DOHH2 (cell line): ENCODE measurements at regions not wholly inside any gene's neighbourhood (a gene's known extent, or its start where the extent isn't known, plus 50 kb on each side); places are given as distances from the start of the nearest gene placed in this dataset.

Source experiments
- H3F3A ChIP-seq: fragments of 200-600 bp; sonication (generic), shearing (Covaris generic); 2 replicates; pipeline ENCODE4 v1.6.0; 2016; ENCODE audit warnings: antibody characterized with exemption, mild to moderate bottlenecking; ENCODE audit not compliant: control insufficient read depth, insufficient read depth
- H3K27ac ChIP-seq: fragments of 200-600 bp; sonication (generic); 2 replicates; pipeline ENCODE4 v1.5.1; 2014; ENCODE audit warnings: low read depth, mild to moderate bottlenecking, low read length, moderate library complexity
- H3K27me3 ChIP-seq: fragments of 200-600 bp; sonication (generic); 2 replicates; pipeline ENCODE4 v1.6.1; 2014; ENCODE audit warnings: mild to moderate bottlenecking, low read length, mixed read lengths; ENCODE audit not compliant: control insufficient read depth
- H3K36me3 ChIP-seq: fragments of 200-600 bp; sonication (generic); 2 replicates; pipeline ENCODE4 v1.6.1; 2014; ENCODE audit warnings: mild to moderate bottlenecking, low read length, moderate library complexity, mixed read lengths; ENCODE audit not compliant: control insufficient read depth
- H3K4me1 ChIP-seq: fragments of 200-600 bp; sonication (generic); 2 replicates; pipeline ENCODE4 v1.6.1; 2014; ENCODE audit warnings: mild to moderate bottlenecking, low read length, mixed read lengths; ENCODE audit not compliant: control insufficient read depth
- H3K4me2 ChIP-seq: fragments of 200-600 bp; sonication (generic); 2 replicates; pipeline ENCODE4 v1.6.0; 2014; ENCODE audit warnings: mild to moderate bottlenecking, low read length, moderate library complexity
- H3K4me3 ChIP-seq: fragments of 200-600 bp; sonication (generic); 2 replicates; pipeline ENCODE4 v1.5.1; 2014; ENCODE audit warnings: mild to moderate bottlenecking, low read length, mixed read lengths
- H3K79me2 ChIP-seq: fragments of 200-600 bp; sonication (generic); 2 replicates; pipeline ENCODE4 v1.6.1; 2014; ENCODE audit warnings: mild to moderate bottlenecking, low read length, mixed read lengths; ENCODE audit not compliant: control insufficient read depth
- H3K9me2 ChIP-seq: fragments of 200-600 bp; sonication (generic); replicated peaks from 2 replicates; pipeline ENCODE4 v1.6.1; 2014; ENCODE audit warnings: mild to moderate bottlenecking, low read length, mixed read lengths; ENCODE audit not compliant: control insufficient read depth
- H3K9me3 ChIP-seq: fragments of 200-600 bp; sonication (generic); 2 replicates; pipeline ENCODE4 v1.6.1; 2014; ENCODE audit warnings: antibody characterized with exemption, low read length, mixed read lengths; ENCODE audit not compliant: control insufficient read depth, insufficient read depth
- H4K20me1 ChIP-seq: fragments of 200-600 bp; sonication (generic); 2 replicates; pipeline ENCODE4 v1.6.0; 2014; ENCODE audit warnings: low read depth, mild to moderate bottlenecking, antibody characterized with exemption, low read length, moderate library complexity; ENCODE audit not compliant: control insufficient read depth, insufficient read depth
- EZH2phosphoT487 ChIP-seq: fragments of 200-600 bp; sonication (generic); IDR thresholded peaks from 2 replicates; pipeline ENCODE4 v1.6.1; 2017; ENCODE audit warnings: borderline replicate concordance, mild to moderate bottlenecking, antibody characterized with exemption, low read length, moderate library complexity, mixed read lengths
- TF ChIP-seq, protein P1 (sequence below): fragments of 200-600 bp; sonication (generic); IDR thresholded peaks from one replicate; pipeline ENCODE4 v1.5.1; 2014; ENCODE audit warnings: antibody characterized with exemption, mild to moderate bottlenecking, low read depth, low read length; ENCODE audit not compliant: poor library complexity, severe bottlenecking

DNA sequence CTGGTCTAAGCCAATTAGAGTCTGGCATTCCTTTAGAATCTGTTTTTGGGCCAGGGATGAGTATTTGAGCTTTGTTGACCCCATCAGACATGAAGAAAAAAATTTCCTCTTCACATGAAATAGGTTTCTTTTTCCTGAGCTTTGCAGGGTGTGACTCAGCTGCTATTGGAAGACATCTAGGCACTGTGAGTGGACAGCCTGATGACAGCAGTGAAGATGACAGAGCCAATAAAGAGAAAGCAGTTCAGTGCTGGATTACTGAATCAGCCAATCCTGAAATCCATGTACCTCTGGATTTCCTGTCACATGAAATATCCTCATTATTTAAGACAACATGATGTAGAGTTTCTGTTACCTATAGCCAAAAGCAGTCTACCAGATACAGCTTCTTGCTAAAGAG, 51.3 kb upstream of the GRIA1 start:
- Histone ChIP-seq H3K9me2 (no peaks in the 10 kb centered on the region), H3K9me3 (no peaks in the 10 kb centered on the region), H3K27me3 (no peaks in the 10 kb centered on the region), H3K4me2 (no peak overlapping the region), H3F3A (no peaks in the 10 kb centered on the region), H3K27ac (no peak overlapping the region), H3K79me2 (no peaks in the 10 kb centered on the region), H3K4me1 (no peaks in the 10 kb centered on the region), H3K36me3 (no peaks in the 10 kb centered on the region), H3K4me3 (no peak overlapping the region), H4K20me1 (no peaks in the 10 kb centered on the region)
- TF ChIP-seq EZH2phosphoT487 = no peak
- TF ChIP-seq, protein P1, sequence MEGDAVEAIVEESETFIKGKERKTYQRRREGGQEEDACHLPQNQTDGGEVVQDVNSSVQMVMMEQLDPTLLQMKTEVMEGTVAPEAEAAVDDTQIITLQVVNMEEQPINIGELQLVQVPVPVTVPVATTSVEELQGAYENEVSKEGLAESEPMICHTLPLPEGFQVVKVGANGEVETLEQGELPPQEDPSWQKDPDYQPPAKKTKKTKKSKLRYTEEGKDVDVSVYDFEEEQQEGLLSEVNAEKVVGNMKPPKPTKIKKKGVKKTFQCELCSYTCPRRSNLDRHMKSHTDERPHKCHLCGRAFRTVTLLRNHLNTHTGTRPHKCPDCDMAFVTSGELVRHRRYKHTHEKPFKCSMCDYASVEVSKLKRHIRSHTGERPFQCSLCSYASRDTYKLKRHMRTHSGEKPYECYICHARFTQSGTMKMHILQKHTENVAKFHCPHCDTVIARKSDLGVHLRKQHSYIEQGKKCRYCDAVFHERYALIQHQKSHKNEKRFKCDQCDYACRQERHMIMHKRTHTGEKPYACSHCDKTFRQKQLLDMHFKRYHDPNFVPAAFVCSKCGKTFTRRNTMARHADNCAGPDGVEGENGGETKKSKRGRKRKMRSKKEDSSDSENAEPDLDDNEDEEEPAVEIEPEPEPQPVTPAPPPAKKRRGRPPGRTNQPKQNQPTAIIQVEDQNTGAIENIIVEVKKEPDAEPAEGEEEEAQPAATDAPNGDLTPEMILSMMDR = no peak
